ENCODE measurements at regions not wholly inside any gene's neighbourhood (a gene's known extent, or its start where the extent isn't known, plus 50 kb on each side); places are given as distances from the start of the nearest gene placed in this dataset.

DNA sequence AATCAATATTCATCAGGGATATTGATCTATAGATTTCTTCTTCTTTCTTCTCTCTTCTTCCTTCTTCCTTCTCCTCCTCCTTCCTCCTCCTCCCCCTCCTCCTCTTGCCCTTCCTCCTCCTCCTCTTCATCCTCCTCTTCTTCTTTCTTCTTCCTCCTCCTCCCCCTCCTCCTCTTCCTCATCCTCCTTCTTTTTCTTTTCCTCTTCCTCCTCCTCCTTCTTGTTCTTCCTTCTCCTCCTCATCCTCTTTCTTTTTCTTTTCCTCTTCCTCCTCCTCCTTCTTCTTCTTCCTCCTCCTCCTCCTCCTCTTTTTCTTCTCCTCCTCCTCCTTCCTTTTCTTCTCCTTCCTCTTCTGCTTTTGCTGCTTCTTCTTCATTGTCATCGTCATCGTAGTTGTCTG lies 52.4 kb upstream of the SERINC1 start:
- intact Hi-C loops (cut with DNase I), result no loop called here

DNA sequence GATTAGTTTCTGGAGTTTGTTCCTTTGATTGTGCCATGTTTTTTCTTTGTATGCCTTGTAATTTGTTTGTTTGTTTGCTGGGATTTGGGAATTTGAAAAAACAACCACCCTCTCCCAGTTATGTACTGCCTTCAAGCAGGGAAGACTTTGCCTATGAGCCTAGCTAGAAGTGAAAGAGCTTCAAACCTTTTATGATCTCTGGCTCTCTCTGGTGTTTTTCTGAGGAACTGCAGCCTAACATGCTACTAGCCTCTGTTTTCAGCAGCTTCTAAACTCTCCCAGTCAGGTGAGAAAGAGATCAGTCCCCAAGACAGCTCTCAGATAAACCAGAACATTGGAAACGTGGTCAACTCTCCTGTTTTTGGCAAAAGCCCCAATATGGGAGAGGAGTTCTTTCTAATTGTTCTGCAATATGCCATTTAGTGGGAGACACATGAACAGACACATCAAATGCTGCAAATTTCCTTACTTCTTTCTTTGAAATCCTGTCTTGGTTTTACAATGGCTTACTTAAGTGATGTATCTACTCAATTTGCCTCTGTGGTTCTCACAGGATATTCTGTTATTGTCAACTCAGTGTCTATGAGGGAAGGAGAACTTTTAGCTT lies 58.9 kb upstream of the SERINC1 start:
- no peaks in the 10 kb centered on the region for H3K4me1 ChIP-seq
- intact Hi-C loops (cut with DNase I), result no loop called here
- no peak for DNase-seq (ENCODE audit: extremely low spot score in 2 of 2)
- no peak overlapping the region for H3K4me3 ChIP-seq
- H3K9me3 ChIP-seq, result no peaks in the 10 kb centered on the region
- H3K36me3 ChIP-seq, result no peaks in the 10 kb centered on the region
- H3K27ac ChIP-seq, result no peak overlapping the region
- TF ChIP-seq, protein P1, sequence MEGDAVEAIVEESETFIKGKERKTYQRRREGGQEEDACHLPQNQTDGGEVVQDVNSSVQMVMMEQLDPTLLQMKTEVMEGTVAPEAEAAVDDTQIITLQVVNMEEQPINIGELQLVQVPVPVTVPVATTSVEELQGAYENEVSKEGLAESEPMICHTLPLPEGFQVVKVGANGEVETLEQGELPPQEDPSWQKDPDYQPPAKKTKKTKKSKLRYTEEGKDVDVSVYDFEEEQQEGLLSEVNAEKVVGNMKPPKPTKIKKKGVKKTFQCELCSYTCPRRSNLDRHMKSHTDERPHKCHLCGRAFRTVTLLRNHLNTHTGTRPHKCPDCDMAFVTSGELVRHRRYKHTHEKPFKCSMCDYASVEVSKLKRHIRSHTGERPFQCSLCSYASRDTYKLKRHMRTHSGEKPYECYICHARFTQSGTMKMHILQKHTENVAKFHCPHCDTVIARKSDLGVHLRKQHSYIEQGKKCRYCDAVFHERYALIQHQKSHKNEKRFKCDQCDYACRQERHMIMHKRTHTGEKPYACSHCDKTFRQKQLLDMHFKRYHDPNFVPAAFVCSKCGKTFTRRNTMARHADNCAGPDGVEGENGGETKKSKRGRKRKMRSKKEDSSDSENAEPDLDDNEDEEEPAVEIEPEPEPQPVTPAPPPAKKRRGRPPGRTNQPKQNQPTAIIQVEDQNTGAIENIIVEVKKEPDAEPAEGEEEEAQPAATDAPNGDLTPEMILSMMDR (IDR thresholded peaks at IDR 0.05), result peak; percentile 55 to 80 (median 68)
- no peak for TF ChIP-seq POLR2A (IDR thresholded peaks at IDR 0.05)
- no peak for TF ChIP-seq POLR2AphosphoS5 (IDR thresholded peaks at IDR 0.05; ENCODE audit: insufficient read depth in 1 of 2, low read depth in 1 of 2)
- no peaks in the 10 kb centered on the region for H3K27me3 ChIP-seq

More for the DNA sequence above, 52.4 kb upstream of the SERINC1 start:
- no peak for DNase-seq (ENCODE audit: extremely low spot score in 2 of 2)
- Histone ChIP-seq H3K36me3 (no peaks in the 10 kb centered on the region), H3K4me1 (no peaks in the 10 kb centered on the region), H3K27ac (no peak overlapping the region), H3K4me3 (no peak overlapping the region), H3K9me3 (no peaks in the 10 kb centered on the region), H3K27me3 (no peaks in the 10 kb centered on the region)
- TF ChIP-seq POLR2A (IDR thresholded peaks at IDR 0.05), result no peak
- TF ChIP-seq, protein P1 (IDR thresholded peaks at IDR 0.05), result no peak
- TF ChIP-seq POLR2AphosphoS5 (IDR thresholded peaks at IDR 0.05; ENCODE audit: insufficient read depth in 1 of 2, low read depth in 1 of 2), result no peak

DNA sequence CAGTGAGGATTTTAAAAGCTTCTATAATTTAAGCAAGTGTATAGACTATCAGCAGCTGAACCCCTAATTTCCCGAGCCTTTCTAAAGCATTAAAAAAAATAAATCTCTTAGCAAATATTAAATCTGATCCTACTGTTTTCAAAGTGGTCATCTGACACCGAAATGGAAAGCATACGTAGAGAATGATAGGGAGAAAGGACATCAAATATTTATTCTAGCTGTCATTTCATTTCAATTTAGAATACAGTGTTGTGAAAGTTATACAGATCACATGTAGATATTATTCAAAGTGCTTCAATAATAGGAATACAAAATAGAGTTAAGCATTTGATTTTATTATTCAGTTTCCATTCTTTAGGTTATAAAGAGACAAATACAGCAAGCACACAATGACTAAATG lies 61.9 kb upstream of the PKIB start:
- Histone ChIP-seq H3K4me3 (no peak overlapping the region), H3K4me1 (no peaks in the 10 kb centered on the region), H3K9me3 (no peaks in the 10 kb centered on the region), H3K27me3 (no peaks in the 10 kb centered on the region), H3K27ac (no peak overlapping the region), H3K36me3 (no peaks in the 10 kb centered on the region)
- intact Hi-C loops (cut with DNase I), result no loop called here
- TF ChIP-seq POLR2AphosphoS5 (IDR thresholded peaks at IDR 0.05; ENCODE audit: insufficient read depth in 1 of 2, low read depth in 1 of 2), result no peak
- TF ChIP-seq, protein P1 (IDR thresholded peaks at IDR 0.05), result no peak
- TF ChIP-seq POLR2A (IDR thresholded peaks at IDR 0.05), result no peak
- no peak for DNase-seq (ENCODE audit: extremely low spot score in 2 of 2)

DNA sequence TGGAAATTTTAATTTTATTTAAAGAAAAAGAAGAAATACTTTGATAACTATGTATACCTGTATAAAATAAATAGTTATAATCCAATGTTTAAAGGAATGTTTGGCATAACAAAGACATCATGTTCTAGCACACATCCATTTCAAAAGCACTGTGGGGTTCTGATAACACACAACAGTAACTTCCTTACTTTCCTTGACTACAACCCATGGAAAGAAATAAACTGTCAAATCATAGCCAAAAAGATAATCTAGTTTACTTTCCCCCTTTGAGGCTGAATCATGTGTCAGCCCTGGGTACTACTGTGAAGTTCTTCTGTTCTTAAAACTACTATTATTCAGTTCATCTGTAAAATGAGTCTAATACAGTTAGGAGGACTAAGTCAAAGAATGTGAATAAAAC lies 61.4 kb upstream of the PKIB start:
- Histone ChIP-seq H3K27me3 (no peaks in the 10 kb centered on the region), H3K36me3 (no peaks in the 10 kb centered on the region), H3K4me1 (no peaks in the 10 kb centered on the region), H3K9me3 (no peaks in the 10 kb centered on the region), H3K4me3 (no peak overlapping the region), H3K27ac (no peak overlapping the region)
- no peak for DNase-seq (ENCODE audit: extremely low spot score in 2 of 2)
- intact Hi-C loops (cut with DNase I), result no loop called here
- TF ChIP-seq, protein P1 (IDR thresholded peaks at IDR 0.05), result no peak
- TF ChIP-seq POLR2AphosphoS5 (IDR thresholded peaks at IDR 0.05; ENCODE audit: insufficient read depth in 1 of 2, low read depth in 1 of 2) (no peak), POLR2A (IDR thresholded peaks at IDR 0.05) (no peak)

DNA sequence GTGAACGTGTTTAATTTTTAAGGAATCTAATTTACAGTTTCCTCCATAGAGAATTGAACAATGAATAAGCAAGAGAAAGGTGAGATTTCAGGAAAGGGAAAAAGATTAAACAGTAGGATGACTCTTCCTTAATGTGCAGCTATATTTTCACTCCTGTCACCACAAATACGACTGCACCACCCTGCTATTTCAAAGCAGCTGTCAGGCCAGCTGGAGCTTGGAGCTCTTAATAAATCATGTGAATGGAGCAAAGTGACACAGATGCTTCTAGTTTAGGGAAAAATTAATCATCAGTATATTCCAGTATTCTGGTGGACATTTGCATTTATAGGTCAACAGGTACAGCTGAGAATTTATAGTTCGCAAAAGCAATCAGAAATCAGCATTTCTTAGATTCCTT lies 56.5 kb upstream of the PKIB start:
- Histone ChIP-seq H3K4me1 (no peaks in the 10 kb centered on the region), H3K9me3 (no peaks in the 10 kb centered on the region), H3K36me3 (no peaks in the 10 kb centered on the region), H3K27ac (no peak overlapping the region), H3K27me3 (no peaks in the 10 kb centered on the region), H3K4me3 (no peak overlapping the region)
- TF ChIP-seq, protein P1 (IDR thresholded peaks at IDR 0.05), result no peak
- TF ChIP-seq POLR2A (IDR thresholded peaks at IDR 0.05), result no peak
- no peak for TF ChIP-seq POLR2AphosphoS5 (IDR thresholded peaks at IDR 0.05; ENCODE audit: insufficient read depth in 1 of 2, low read depth in 1 of 2)
- intact Hi-C loops (cut with DNase I), result no loop called here
- DNase-seq (ENCODE audit: extremely low spot score in 2 of 2), result no peak

Data from vagina (tissue), 2 donors.